ENCODE measurements at regions not wholly inside any gene's neighbourhood (a gene's known extent, or its start where the extent isn't known, plus 50 kb on each side); places are given as distances from the start of the nearest gene placed in this dataset.

- TF ChIP-seq POLR2A (IDR thresholded peaks at IDR 0.05; ENCODE audit: low read length), result no peak
- TF ChIP-seq CTCF (IDR thresholded peaks at IDR 0.05), result no peak
- TF ChIP-seq JUNB (IDR thresholded peaks at IDR 0.05), result no peak
Observed at GRCh38 chr2:120884472-120885290, 149.0 kb downstream of the GLI2 start.
